Retinal pigment epithelial cell (primary cell): ENCODE measurements at regions not wholly inside any gene's neighbourhood (a gene's known extent, or its start where the extent isn't known, plus 50 kb on each side); places are given as distances from the start of the nearest gene placed in this dataset.

Experiments
- DNase-seq: peaks from one replicate; pipeline ENCODE4 v3.0.0-alpha.2; 2010; ENCODE audit warnings: low read depth
- H3K4me3 ChIP-seq: 2 replicates; pipeline ENCODE4 v1.5.1; 2011; ENCODE audit warnings: mild to moderate bottlenecking, low read length, control low read depth, moderate library complexity
- CTCF ChIP-seq: conservative IDR thresholded peaks from 2 replicates; pipeline ENCODE4 v1.5.1; 2011; ENCODE audit warnings: low read depth, low read length, control low read depth, inconsistent platforms

DNA sequence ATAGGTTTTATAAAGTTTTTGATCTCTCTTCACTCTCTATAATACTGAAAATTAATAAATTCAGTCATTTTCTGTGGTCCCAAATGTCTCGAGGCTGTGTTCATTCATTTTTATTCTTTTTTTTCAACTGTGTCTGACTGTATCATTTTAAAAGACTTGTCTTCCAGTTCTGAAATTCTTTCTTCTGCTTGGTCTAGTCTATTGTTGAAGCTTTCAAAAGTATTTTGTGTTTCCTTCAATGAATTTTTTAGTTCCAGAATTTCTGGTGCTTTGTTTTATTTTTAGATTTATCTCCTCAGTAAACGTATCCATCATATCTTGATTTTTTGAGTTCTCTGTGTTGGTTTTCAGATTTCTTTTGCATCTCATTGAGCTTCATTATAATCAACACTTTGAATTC, 161.0 kb upstream of the CHRM3 start:
- no peak for DNase-seq
- no peak for TF ChIP-seq CTCF
- no peak overlapping the region for H3K4me3 ChIP-seq

GRCh38 chr1:239224100-239224499, 162.3 kb upstream of the CHRM3 start:
- no peak overlapping the region for H3K4me3 ChIP-seq
- TF ChIP-seq CTCF: no peak
- DNase-seq: no peak

- H3K4me3 ChIP-seq: no peak overlapping the region
- no peak for TF ChIP-seq CTCF
- no peak for DNase-seq
These were observed 163.4 kb upstream of the CHRM3 start for GRCh38 chr1:239222999-239223398.

DNA sequence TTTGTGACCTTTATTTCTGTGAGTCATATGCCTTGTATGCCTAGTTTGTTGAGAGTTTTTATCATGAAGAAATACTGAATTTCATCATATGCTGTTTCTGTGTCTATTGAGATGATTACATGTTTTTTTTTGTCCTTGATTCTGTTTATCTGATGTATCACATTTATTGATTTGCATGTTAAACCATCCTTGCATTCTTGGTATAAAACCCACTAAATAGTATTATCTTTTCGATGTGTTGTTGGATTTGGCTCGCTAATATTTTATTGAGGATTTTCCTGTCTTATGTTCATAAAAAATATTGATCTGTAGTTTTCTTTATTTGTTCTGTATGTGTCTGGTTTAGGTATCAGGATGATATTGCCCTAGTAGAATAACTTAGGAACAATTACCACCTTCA, 164.7 kb upstream of the CHRM3 start:
- H3K4me3 ChIP-seq: no peak overlapping the region
- DNase-seq: no peak
- no peak for TF ChIP-seq CTCF

DNA sequence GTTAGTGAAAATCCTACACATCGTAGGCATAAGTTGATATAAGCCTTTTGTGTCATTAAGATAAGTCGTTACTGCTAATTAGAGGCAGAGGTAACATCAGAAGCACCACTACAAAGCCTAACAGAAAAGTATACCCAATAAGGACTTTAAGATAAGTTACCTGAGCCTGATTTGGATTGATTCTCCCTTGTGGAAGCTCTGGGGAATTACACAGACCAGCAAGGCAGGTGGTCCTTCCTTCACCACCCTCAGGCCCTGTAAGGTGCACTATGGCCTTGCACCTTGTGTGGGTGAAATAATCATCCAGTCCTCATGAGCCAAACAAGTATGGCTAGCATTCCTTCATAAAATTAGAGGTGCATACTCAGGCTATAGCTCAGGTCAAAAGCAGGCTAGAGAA, 166.7 kb upstream of the CHRM3 start:
- H3K4me3 ChIP-seq: no peak overlapping the region
- DNase-seq: no peak
- TF ChIP-seq CTCF: no peak

GRCh38 chr1:239218301-239218700, 168.1 kb upstream of the CHRM3 start:
- TF ChIP-seq CTCF: no peak
- H3K4me3 ChIP-seq: no peak overlapping the region
- DNase-seq: no peak

GRCh38 chr1:239212811-239213220, 173.6 kb upstream of the CHRM3 start:
- no peak for TF ChIP-seq CTCF
- peak; percentile 91 for DNase-seq
- H3K4me3 ChIP-seq: peak overlapping the region; percentile 13
